Spleen (tissue), 11 donors: ENCODE measurements at regions not wholly inside any gene's neighbourhood (a gene's known extent, or its start where the extent isn't known, plus 50 kb on each side); places are given as distances from the start of the nearest gene placed in this dataset.
A peak's percentile ranks its signal among the peaks of the same experiment; 100 is the strongest.

ENCODE experiments used
- DNase-seq: peaks from one replicate; pipeline ENCODE4 v3.0.0-alpha.2; 2020
- H3K27ac ChIP-seq, 8 donors: fragments of 200-600 bp; sonication (generic) in 7 of 8; 1 replicate in 4 of 8; 2 replicates in 4 of 8; pipeline versions ENCODE4 v1.5.0 to v1.8.0; 2016 to 2021; ENCODE audit warnings: inconsistent platforms in 4 of 8, mild to moderate bottlenecking in 4 of 8, moderate library complexity in 1 of 8
- H3K27me3 ChIP-seq, 7 donors: fragments of 200-600 bp; sonication (generic) in 6 of 7; replicated peaks in 1 of 7; 1 replicate in 4 of 7; 2 replicates in 3 of 7; pipeline versions ENCODE4 v1.5.0 to v1.8.0; 2016 to 2021; ENCODE audit warnings: inconsistent platforms in 3 of 7, mild to moderate bottlenecking in 1 of 7
- H3K36me3 ChIP-seq, 6 donors: fragments of 200-600 bp; sonication (generic) in 5 of 6; 1 replicate in 4 of 6; 2 replicates in 2 of 6; pipeline versions ENCODE4 v1.5.0 to v1.8.0; 2016 to 2021; ENCODE audit warnings: inconsistent platforms in 2 of 6
- H3K4me1 ChIP-seq, 6 donors: fragments of 200-600 bp; sonication (generic) in 5 of 6; 1 replicate in 3 of 6; 2 replicates in 3 of 6; pipeline versions ENCODE4 v1.5.0 to v1.8.0; 2016 to 2021; ENCODE audit warnings: inconsistent platforms in 3 of 6
- H3K4me3 ChIP-seq, 8 donors: fragments of 200-600 bp; sonication (generic) in 7 of 8; 1 replicate in 4 of 8; 2 replicates in 4 of 8; pipeline versions ENCODE4 v1.5.0 to v1.8.0; 2016 to 2021; ENCODE audit warnings: inconsistent platforms in 4 of 8, mild to moderate bottlenecking in 4 of 8, moderate library complexity in 2 of 8
- H3K9me3 ChIP-seq, 8 donors: fragments of 200-600 bp; sonication (generic) in 7 of 8; 1 replicate in 4 of 8; 2 replicates in 4 of 8; pipeline versions ENCODE4 v1.5.0 to v1.8.0; 2016 to 2021; ENCODE audit warnings: inconsistent platforms in 4 of 8
- POLR2A ChIP-seq, 3 donors: fragments of 450-650 bp; IDR thresholded peaks; one replicate each; pipeline ENCODE4 v1.5.1; 2017; ENCODE audit warnings: antibody characterized with exemption in 3 of 3, mild to moderate bottlenecking in 1 of 3
- POLR2AphosphoS5 ChIP-seq, 3 donors: sonication (generic); formaldehyde crosslinking; IDR thresholded peaks; one replicate each; pipeline ENCODE4 v1.5.1; 2017; ENCODE audit warnings: antibody characterized with exemption in 3 of 3
- WGBS, 5 donors: extraction: QIAGEN DNeasy Blood & Tissue Kit in 3 of 5; methylation state at CpG; one replicate each; pipeline versions ENCODE4 v1.1.5 to v1.1.7; 2013 to 2018; 5-methylcytosine and 5-hydroxymethylcytosine counted together
- intact Hi-C: fragments of 100-400 bp; cut with DNase I; formaldehyde crosslinking; loops from one replicate; pipeline ENCODE4 v1.15.0; 2023; ENCODE audit warnings: low total_unique reads
- microRNA-seq, 3 donors: library from miRNA; unstranded; fragments of <30 nt; microRNA quantifications; one replicate each; pipeline versions ENCODE4 to v1.1.0, GENCODE V29; 2019 to 2020
- small RNA-seq, 4 donors: library from RNA; depleted of rRNA; stranded (forward); fragments of <200 nt; gene quantifications; one replicate each; pipeline ENCODE3, GENCODE V24; 2016
- TF ChIP-seq, protein P1 (sequence below), 11 experiments: fragments of 200-600 bp in 7 of 11; fragments of 450-650 bp in 4 of 11; sonication (generic) in 4 of 11; IDR thresholded peaks in 8 of 11; conservative IDR thresholded peaks in 3 of 11; 1 replicate in 7 of 11; 2 replicates in 4 of 11; pipeline versions ENCODE4 v1.4.0 to v1.8.0; 2016 to 2021; ENCODE audit warnings: antibody characterized with exemption in 11 of 11, inconsistent platforms in 4 of 11, mild to moderate bottlenecking in 1 of 11
- donor health status: healthy with polysubstance abuse.
- donor health status: DM: no; HTN: no; CAD: no; lungs with moderate emphysema.
- donor health status: DM: no; HTN: no; CAD: no.
- donor health status: Bipolar disorder and iron deficiency.
- donor health status: healthy.
- donor health status: DM: no; HTN: no; CAD: no.
- donor health status: DM: yes; HTN: yes; CAD: no.

GRCh38 chr16:85562093-85562786, 50.9 kb upstream of the GSE1 start:
- H3K4me3 ChIP-seq = no peak overlapping the region
- WGBS, 5 donors = 85 to 93% (median 91%) methylated on average over 15 to 19 of the region's 19 CpGs
- H3K27me3 ChIP-seq = no peaks in the 10 kb centered on the region
- peak overlapping the region in 5 of 8 donors; percentile 65 to 77 (median 68) for H3K27ac ChIP-seq
- no peaks in the 10 kb centered on the region for H3K9me3 ChIP-seq
- no peak for TF ChIP-seq POLR2A (IDR thresholded peaks at IDR 0.05)
- no peak for TF ChIP-seq POLR2AphosphoS5 (IDR thresholded peaks at IDR 0.05)
- TF ChIP-seq, protein P1, sequence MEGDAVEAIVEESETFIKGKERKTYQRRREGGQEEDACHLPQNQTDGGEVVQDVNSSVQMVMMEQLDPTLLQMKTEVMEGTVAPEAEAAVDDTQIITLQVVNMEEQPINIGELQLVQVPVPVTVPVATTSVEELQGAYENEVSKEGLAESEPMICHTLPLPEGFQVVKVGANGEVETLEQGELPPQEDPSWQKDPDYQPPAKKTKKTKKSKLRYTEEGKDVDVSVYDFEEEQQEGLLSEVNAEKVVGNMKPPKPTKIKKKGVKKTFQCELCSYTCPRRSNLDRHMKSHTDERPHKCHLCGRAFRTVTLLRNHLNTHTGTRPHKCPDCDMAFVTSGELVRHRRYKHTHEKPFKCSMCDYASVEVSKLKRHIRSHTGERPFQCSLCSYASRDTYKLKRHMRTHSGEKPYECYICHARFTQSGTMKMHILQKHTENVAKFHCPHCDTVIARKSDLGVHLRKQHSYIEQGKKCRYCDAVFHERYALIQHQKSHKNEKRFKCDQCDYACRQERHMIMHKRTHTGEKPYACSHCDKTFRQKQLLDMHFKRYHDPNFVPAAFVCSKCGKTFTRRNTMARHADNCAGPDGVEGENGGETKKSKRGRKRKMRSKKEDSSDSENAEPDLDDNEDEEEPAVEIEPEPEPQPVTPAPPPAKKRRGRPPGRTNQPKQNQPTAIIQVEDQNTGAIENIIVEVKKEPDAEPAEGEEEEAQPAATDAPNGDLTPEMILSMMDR (IDR thresholded peaks at IDR 0.05 in 8 of 11, conservative IDR thresholded peaks at IDR 0.05 in 3 of 11) = no peak
- intact Hi-C loops = no loop called here
- no peak for DNase-seq
- peaks cover 46 to 100% (median 87%) of the 10 kb centered on the region in 6 donors for H3K4me1 ChIP-seq
- H3K36me3 ChIP-seq = no peaks in the 10 kb centered on the region

DNA sequence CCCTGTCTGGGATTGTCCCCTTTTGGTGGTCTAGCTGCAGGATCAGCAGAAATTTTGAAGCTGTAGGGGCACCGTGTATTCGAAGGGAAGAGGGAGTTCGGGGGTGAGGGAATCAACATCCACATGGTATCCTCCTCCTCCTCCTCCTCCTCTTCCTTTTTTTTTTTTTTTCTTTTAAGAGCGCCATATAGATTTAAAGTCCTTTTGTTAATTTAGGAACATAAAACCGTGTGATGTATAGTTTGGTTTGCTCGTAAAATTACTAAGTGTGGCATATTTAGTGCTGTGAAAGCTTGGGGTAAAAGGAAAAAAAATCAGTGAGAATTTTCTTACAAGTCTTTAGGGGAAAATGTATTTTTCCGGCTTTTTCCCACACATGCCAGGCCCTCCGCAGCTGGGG, 50.1 kb upstream of the GSE1 start:
- DNase-seq = no peak
- H3K36me3 ChIP-seq = no peaks in the 10 kb centered on the region
- H3K4me1 ChIP-seq = peaks cover 41 to 100% (median 87%) of the 10 kb centered on the region in 6 donors
- TF ChIP-seq POLR2AphosphoS5 (IDR thresholded peaks at IDR 0.05) (no peak), POLR2A (IDR thresholded peaks at IDR 0.05) (no peak)
- TF ChIP-seq, protein P1 (IDR thresholded peaks at IDR 0.05 in 8 of 11, conservative IDR thresholded peaks at IDR 0.05 in 3 of 11) = no peak
- intact Hi-C loops = no loop called here
- peak overlapping the region; percentile 29 to 77 (median 67) for H3K27ac ChIP-seq
- no peaks in the 10 kb centered on the region for H3K27me3 ChIP-seq
- H3K9me3 ChIP-seq = no peaks in the 10 kb centered on the region
- WGBS, 5 donors = 52 to 69% (median 62%) methylated on average over 8 of the region's 8 CpGs
- peak overlapping the region in 1 of 8 donors; percentile 5 for H3K4me3 ChIP-seq

Small RNA genes lying in the stretch of these regions (microRNA-seq; reads per million reads assigned to microRNA genes)
- 0 reads per million in 3 donors for gene MIR5093

Small RNA genes lying in the stretch of these regions (small RNA-seq; reads per million reads assigned to genes)
- 0 reads per million in 4 donors for gene COX6CP16
- gene MIR5093 = 0 reads per million in 4 donors
